NCI-H2107 treated with DMSO at 0.1 percent for 48 hours (cell line): ENCODE measurements at regions not wholly inside any gene's neighbourhood (a gene's known extent, or its start where the extent isn't known, plus 50 kb on each side); places are given as distances from the start of the nearest gene placed in this dataset.
"Not testable (repeated sequence)": the region's sequence is repeated elsewhere in the genome, so short reads cannot be mapped to it uniquely, and the experiment has no call there.

Source experiments
- DNase-seq: peaks from one replicate; lab custom pipeline; 2025; ENCODE audit not compliant: unreplicated experiment; lab: John Stamatoyannopoulos, UW

- DNase-seq, result no peak
Measured at GRCh38 chr2:242001853-242002252, 132.3 kb downstream of the RTP5 start.

GRCh38 chr2:242002944-242003343, 133.4 kb downstream of the RTP5 start:
- DNase-seq, result no peak

GRCh38 chr2:242004223-242004901, 134.8 kb downstream of the RTP5 start:
- DNase-seq, result no peak

GRCh38 chr2:242004902-242005230, 135.3 kb downstream of the RTP5 start:
- DNase-seq, result no peak

- not testable (repeated sequence) for DNase-seq
Measured at GRCh38 chr2:242006091-242006634, 136.6 kb downstream of the RTP5 start.

- DNase-seq, result not testable (repeated sequence)
Measured at GRCh38 chr2:242008908-242009307, 139.4 kb downstream of the RTP5 start.

GRCh38 chr2:242009846-242010245, 140.3 kb downstream of the RTP5 start:
- not testable (repeated sequence) for DNase-seq

- DNase-seq, result not testable (repeated sequence)
Measured at GRCh38 chr2:242010252-242011166, 141.0 kb downstream of the RTP5 start.

GRCh38 chr2:242011167-242011513, 141.6 kb downstream of the RTP5 start:
- DNase-seq, result no peak

GRCh38 chr2:242011516-242011915, 142.0 kb downstream of the RTP5 start:
- DNase-seq, result no peak

GRCh38 chr2:242011991-242012764, 142.6 kb downstream of the RTP5 start:
- no peak for DNase-seq

GRCh38 chr2:242012956-242013764, 143.6 kb downstream of the RTP5 start:
- DNase-seq, result no peak

- no peak for DNase-seq
Measured at GRCh38 chr2:242013771-242014170, 144.2 kb downstream of the RTP5 start.

- no peak for DNase-seq
Measured at GRCh38 chr2:242015108-242016065, 145.9 kb downstream of the RTP5 start.

GRCh38 chr2:242017086-242017485, 147.6 kb downstream of the RTP5 start:
- no peak for DNase-seq

GRCh38 chr2:242018416-242018815, 148.9 kb downstream of the RTP5 start:
- DNase-seq, result not testable (repeated sequence)

GRCh38 chr2:242019344-242019743, 149.8 kb downstream of the RTP5 start:
- no peak for DNase-seq

GRCh38 chr2:242020196-242021004, 150.9 kb downstream of the RTP5 start:
- DNase-seq, result no peak
